Amniotic stem cell (primary cell): ENCODE measurements at regions not wholly inside any gene's neighbourhood (a gene's known extent, or its start where the extent isn't known, plus 50 kb on each side); places are given as distances from the start of the nearest gene placed in this dataset.

Experiments used
- DNase-seq: peaks from one replicate; lab custom pipeline; 2025; lab: John Stamatoyannopoulos, UW

DNA sequence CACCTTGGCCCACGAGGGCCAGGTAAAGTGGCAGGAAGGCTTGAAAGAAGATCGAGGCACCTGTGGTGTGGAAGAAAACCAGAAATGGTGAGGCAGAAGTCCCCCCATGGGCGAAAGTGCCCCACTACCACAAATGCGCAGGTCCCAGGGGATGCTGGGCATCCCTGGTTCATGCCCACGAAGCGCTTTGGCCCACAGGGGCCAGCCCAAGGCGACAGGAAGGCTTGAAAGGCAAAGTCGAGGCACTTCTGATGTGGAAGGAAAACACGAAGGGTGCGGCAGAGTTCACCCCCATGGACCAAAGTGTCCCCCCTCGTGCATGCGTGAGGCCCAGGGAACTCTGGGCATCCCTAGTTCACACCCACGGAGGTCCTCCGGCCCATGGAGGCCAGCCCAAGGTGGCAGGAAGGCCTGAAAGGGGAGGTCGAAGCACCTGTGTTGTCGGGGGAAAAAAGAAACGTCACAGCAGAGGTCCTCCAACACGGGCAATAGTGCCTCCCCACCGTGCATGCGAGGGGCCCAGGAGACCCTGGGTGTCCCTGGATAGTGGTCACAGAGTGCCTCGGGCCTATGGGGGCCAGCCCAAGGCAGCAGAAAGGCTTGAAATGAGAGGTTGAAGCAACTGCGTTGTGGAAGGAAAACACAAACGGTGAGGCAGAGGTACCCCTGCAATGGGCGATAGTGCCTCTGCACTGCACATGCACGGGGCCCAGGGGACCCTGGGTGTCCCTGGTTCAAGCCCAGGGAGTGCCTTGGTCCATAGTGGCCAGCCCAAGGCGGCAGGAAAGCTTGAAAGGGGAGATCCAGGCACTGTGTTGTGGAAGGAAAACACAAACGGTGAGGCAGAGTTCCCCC lies 373.9 kb downstream of the ALG10 start:
- no peak for DNase-seq

DNA sequence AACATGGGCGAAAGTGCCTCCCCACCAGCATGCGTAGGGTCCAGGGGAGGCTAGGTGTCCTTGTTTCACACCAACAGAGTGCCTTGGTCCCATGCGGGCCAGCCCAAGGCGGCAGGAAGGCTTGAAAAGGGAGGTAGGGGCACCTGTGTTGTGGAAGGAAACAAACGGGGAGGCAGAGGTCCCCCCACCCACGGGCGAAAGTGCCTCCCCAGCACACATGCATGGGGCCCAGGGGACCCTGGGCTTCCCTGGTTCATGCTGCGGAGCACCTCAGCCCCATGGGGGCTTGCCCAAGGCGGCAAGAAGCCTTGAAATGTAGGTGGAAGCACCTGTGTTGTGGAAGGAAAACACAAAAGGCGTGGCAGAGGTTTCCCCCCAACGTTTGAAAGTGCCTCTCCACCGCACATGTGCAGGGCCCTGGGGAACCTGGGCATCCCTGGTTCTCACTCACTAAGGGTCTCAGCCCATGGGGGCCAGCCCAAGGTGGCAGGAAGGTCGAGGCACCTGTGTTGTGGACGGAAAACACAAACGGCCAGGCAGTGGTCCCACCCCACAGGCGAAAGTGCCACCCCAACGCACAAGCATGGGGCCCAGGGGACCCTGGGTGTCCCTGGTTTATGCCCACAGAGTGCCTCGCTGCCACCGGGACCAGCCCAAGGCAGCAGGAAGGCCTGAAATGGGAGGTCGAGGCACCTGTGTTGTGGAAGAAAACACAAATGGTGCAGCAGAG lies 374.7 kb downstream of the ALG10 start:
- no peak for DNase-seq

DNA sequence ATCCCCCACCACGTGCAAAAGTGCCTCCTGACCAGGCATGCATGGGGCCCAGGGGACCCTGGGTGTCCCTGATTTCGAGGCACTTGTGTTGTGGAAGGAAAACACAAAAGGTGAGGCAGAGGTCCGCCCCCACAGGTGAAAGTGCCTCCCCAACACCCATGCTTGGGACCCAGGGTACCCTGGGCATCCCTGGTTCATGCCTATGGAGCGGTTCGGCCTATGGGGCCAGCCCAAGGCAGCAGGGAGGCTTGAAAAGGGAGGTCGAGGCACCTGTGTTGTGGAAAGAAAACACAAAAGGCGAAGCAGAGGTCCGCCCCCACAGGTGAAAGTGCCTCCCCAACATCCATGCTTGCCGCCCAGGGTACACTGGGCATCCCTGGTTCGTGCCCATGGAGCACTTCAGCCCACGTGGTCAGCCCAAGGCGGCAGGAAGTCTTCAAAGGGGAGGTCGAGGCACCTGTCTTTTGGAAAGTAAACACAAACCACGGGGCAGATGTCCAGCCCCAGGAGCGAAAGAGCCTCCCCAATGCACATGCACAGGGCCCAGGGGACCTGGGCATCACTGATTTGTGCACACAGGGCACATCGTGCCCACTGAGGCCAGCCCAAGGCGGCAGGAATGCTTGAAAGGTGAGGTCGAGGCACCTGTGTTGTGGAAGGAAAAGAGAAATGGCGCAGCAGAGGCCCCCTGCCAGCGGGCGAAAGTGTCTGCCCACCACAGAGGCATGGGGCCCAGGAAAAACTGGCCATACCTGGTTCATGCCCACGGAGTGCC lies 375.5 kb downstream of the ALG10 start:
- DNase-seq: no peak

DNA sequence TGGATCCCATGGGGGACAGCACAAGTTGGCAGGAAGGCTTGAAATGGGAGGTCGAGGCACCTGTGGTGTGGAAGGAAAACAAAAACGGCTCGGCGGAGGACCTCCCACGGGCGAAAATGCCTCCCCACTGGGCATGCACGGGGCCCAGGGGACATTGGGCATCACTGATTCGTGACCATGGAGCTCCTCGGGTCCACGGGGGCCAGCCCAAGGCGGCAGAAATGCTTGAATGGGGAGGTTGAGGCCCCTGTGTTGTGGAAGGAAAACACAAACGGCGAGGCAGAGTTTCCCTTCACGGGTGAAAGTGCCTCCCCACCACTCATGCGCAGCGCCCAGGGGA lies 376.0 kb downstream of the ALG10 start:
- DNase-seq: no peak

DNA sequence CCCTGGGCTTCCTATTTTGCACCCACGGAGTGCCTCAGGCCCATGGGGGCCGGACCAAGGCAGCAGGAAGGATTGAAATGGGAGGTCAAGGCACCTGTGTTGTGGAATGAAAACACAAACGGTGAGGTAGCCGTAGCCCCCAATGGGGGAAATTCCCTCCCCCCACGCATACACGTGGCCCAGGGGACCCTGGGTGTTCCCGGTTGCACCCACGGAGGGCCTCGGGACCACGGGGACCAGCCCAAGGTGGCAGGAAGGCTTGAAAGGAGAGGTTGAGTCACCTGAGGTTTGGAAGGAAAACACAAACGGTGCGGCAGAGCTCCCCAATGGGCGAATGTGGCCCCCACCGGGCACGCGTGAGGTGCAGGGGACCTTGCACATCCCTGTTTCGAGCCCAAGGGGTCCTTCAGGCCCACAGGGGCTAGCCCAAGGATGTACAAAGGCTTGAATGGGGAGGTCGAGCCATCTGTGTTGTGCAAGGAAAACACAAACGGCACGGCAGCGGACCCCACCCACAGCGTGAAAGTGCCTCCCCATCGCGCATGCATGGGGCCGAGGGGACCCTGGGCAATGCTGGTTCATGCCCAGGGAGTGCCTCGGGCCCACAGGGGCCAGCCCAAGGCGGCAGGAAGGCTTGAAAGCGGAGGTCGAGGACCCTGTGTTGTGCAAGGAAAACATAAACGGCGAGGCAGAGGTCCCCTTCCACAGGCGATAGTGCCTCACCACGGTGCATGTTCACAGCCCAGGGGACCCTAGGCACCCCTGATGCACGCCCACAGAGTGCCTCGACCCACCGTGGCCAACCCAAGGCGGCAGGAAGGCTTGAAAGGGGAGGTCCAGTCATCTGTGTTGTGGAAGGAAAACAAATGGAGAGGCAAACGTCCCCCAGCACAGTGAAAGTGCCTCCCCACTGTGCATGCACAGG lies 376.7 kb downstream of the ALG10 start:
- DNase-seq: no peak

GRCh38 chr12:34399631-34400410 lies 377.5 kb downstream of the ALG10 start:
- no peak for DNase-seq

GRCh38 chr12:34400411-34400881 lies 378.1 kb downstream of the ALG10 start:
- no peak for DNase-seq

DNA sequence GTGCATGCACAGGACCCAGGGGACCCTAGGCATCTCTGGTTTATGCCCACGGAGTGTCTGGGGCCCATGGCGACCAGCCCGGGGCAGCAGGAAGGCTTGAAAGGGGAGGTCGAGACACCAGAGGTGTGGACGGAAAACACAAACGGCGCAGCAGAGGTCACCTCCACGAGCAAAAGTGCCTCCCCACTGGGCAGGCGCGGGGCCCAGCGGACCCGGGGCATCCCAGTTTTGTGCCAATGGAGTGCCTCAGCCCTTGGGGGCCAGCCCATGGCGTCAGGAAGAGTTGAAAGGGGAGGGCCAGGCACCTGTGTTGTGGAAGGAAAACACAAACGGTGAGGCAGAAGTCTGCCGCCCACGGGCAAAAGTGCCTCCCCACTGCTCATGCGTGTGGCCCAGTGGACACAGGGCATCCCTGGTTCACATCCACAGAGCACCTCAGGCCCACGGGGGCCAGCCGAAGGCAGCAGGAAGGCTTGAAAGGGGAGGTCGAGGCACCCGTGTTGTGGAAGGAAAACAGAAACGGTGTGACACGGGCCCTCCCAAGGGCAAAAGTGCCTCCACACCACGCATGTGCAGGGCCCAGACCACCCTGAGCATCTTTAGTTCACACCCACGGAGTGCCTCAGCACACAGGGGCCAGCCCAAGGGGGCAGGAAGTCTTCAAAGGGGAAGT lies 378.8 kb downstream of the ALG10 start:
- no peak for DNase-seq

DNA sequence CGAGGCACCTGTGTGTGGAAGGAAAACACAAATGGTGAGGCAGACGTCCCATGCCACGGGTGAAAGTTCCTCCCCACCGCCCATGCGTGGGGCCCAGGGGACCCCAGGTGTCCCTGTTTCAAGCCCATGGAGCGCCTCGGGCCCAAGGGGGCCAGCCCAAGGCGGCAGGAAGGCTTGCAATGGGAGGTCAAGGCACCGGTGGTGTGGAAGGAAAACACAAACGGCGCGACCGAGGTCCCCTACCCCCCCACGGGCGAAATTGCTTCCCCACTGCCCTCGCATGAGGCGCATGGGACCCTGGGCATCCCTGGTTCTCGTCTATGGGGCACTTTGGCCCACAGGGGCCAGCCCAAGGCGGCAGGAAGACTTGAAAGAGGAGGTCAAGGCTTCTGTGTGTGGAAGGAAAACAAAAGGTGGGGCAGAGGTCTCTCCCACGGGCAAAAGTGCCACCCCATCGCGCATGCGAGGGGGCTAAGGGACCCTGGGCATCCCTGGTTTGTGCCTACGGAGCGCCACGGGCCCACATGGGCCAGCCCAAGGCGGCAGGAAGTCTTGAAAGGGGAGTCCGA lies 379.4 kb downstream of the ALG10 start:
- no peak for DNase-seq

- DNase-seq: no peak
Measured at GRCh38 chr12:34402228-34402898, 380.1 kb downstream of the ALG10 start.

DNA sequence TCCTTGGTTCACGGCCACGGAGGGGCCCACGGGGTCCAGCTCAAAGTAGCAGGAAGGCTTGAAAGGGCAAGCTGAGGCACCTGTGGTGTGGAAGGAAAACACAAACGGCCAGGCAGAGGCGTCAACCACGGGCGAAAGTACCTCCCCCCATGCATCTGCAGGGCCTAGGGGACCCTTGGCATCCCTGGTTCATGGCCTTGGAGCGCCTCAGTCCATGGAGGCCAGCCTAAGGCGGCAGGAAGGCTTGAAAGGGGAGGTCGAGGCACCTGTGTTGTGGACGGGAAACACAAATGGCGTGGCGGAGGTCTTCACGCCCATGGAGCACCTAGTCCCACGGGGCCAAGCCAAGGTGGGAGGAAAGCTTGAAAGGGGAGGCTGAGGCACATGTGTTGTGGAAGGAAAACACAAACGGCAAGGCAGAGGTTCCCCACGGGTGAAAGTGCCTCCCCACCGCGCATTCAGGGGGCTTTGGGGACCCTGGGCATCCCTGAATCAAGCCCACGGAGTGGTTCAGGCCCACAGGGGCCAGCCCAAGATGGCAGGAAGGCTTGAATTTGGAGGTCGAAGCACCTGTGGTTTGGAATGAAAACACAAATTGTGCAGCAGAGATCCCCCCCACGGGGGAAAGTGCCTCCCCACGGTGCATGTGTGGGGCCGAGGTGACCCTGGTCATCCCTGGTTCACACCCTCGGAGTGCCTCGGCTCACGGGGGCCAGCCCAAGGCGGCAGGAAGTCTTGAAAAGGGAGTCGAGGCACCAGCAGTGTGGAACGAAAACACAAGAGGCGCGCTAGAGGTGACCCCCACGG lies 380.8 kb downstream of the ALG10 start:
- DNase-seq: no peak

- no peak for DNase-seq
Measured at GRCh38 chr12:34403706-34404376, 381.5 kb downstream of the ALG10 start.

DNA sequence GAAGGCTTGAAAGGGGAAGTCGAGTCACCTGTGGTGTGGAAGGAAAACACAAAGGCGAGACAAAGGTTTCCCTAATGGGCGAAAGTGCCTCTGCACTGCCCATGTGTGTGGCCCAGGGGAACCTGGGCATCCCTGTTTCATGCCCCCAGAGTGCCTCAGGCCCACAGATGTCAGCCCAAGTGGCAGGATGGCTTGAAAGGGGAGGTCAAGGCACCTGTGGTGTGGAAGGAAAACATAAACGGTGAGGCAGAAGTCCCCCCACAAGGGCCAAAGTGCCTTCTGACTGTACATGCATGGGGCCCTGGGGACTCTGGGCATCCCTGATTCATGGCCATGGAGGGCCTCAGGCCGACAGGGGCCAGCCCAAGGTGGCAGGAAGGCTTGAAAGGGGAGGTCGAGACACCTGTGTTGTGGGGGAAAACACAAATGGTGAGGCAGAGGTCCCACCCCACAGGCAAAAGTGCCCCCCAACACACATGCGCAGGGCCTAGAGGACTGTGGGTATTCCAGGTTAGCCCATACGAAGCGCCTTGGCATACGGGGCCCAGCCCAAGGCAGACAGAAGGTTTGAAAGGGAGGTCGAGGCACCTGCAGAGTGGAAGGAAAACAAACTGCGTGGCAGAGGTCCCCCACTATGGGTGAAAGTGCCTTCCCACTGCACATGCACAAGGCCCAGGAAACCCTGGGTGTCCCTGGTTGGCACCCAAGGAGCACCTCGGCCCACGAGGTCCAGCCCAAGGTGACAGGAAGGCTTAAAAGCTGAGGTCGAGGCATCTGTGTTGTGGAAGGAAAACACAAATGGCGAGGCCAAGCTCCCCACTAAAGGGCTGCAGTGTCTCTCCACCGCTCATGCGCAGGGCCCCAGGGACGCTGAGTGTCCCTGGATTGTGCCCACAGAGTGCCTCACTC lies 382.3 kb downstream of the ALG10 start:
- DNase-seq: no peak

DNA sequence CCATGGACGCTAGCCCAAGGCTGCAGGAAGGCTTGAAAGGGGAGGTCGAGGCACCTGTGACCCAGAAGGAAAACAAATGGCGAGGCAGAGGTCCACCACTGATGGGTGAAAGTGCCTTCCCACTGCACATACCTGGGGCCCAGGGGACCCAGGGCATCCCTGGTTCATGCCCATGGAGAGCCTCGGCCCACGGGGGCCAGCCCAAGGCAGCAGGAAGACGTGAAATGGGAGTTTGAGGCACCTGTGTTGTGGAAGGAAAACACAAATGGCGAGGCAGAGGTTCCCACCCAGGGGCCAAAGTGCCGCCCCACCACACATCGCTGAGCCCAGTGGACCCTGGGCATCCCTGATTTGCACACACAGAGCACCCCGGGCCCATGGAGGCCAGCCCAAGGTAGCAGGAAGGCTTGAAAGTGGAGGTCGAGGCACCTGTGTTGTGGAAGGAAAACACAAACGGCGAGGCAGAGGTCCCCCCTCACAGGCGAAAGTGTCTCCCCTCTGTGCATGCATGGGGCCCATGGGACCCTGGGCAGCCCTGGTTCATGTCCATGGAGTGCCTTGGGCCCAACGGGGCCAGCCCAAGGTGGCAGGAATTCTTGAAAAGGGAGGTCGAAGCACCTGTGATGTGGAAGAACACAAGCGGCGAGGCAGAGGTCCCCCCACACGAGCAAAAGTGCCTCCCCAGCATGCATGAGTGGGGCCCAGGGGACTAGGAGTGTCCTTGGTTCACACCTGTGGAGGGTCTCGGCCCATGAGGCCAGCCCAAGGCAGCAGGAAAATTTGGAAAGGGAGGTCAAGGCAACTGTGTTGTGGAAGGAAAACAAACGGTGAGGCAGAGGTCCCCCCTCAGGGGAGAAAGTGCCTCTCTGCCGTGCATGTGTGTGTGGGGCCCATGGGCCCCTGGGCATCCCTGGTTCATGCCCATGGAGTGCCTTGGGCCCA lies 383.3 kb downstream of the ALG10 start:
- DNase-seq: no peak

DNA sequence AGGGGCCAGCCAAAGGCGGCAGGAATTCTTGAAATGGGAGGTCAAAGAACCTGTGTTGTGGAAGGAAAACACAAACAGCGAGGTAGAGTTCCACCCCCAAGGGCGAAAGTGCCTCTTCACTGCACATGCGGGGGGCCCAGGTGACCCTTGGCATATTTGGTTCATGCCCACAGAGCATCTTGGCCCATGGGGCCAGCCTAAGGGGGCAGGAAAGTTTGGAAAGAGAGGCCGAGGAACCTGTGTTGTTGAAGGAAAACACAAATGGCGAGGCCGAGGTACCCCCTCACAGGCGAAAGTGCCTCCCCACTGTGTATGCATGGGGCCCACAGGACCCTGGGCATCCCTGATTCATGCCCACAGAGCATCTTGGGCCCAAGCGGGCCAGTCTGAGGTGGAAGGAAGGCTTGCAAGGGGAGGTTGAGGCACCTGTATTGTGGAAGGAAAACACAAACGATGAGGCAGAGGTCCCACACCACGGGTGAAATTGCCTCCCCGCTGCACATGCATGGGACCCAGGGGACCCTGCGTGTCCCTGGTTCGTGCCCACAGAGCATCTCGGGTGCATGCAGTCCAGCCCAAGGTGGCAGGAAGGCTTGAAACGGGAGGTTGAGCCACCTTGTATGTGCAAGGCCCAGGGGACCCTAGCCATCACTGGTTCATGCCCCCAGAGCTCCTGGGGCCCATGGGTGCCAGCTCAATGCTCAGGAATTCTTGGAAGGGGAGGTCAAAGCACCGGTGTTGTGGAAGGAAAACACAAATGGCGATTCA lies 384.1 kb downstream of the ALG10 start:
- DNase-seq: no peak
